ENCODE measurements at regions not wholly inside any gene's neighbourhood (a gene's known extent, or its start where the extent isn't known, plus 50 kb on each side); places are given as distances from the start of the nearest gene placed in this dataset.

- BruUV-seq (replicated peaks), result no TSS peak
- FAIRE-seq, result no peak
- intact Hi-C loops (cut with micrococcal nuclease), result no loop called here
Measured at GRCh38 chr6:165952514-165952913, 215.1 kb downstream of the TBXT start.

More at GRCh38 chr6:165952514-165952913, 215.1 kb downstream of the TBXT start:
- Histone ChIP-seq H3K27me3 (ENCODE audit: control insufficient read depth in 2 of 2, insufficient read depth in 2 of 2, low read length in 2 of 2) (no peaks in the 10 kb centered on the region), H3K4me2 (ENCODE audit: insufficient read depth, low read length) (no peak overlapping the region), H3K9me3 (replicated peaks; ENCODE audit: control insufficient read depth, insufficient read depth, low read length) (peaks cover 4% of the 10 kb centered on the region), H3K4me1 (ENCODE audit: control insufficient read depth, extremely low read depth, insufficient read depth, low read length) (no peaks in the 10 kb centered on the region), H3K9ac (replicated peaks; ENCODE audit: extremely low read depth, insufficient read depth, low read length) (no peak overlapping the region), H2AFZ (ENCODE audit: low read depth, low read length) (no peak overlapping the region), H3K4me3 (replicated peaks in 1 of 3; ENCODE audit: insufficient read depth in 1 of 3, low read depth in 1 of 3, low read length in 3 of 3) (no peak overlapping the region), H3K36me3 (ENCODE audit: control insufficient read depth in 2 of 2, extremely low read depth in 1 of 2, insufficient read depth in 2 of 2, low read length in 2 of 2) (no peaks in the 10 kb centered on the region), H3K27ac (ENCODE audit: insufficient read depth, low read depth, low read length) (no peak overlapping the region), H4K20me1 (replicated peaks; ENCODE audit: control insufficient read depth, extremely low read depth, insufficient read depth, low read length) (no peaks in the 10 kb centered on the region), H3K9me1 (replicated peaks; ENCODE audit: control insufficient read depth, extremely low read depth, insufficient read depth, low read length) (no peaks in the 10 kb centered on the region), H3K79me2 (ENCODE audit: control insufficient read depth, insufficient read depth, low read length) (no peaks in the 10 kb centered on the region)
- ChIA-PET CTCF (no interaction called here), POLR2A (no interaction called here)
- DNase-seq (ENCODE audit: low read depth, low spot score), result no peak
- TF ChIP-seq POLR2A (IDR thresholded peaks at IDR 0.05; ENCODE audit: low read depth, low read length), result no peak
- no peak for TF ChIP-seq GATA2 (IDR thresholded peaks at IDR 0.05; ENCODE audit: insufficient read depth, insufficient read length, low read depth, low read length)
- no peak for TF ChIP-seq EZH2 (IDR thresholded peaks at IDR 0.05; ENCODE audit: borderline replicate concordance, low read depth, low read length, severe bottlenecking)
- no peak for TF ChIP-seq FOS (IDR thresholded peaks at IDR 0.05; ENCODE audit: borderline replicate concordance, insufficient read depth, low read length)
- TF ChIP-seq POLR2AphosphoS5 (IDR thresholded peaks at IDR 0.05; ENCODE audit: insufficient read depth, low read depth, low read length), result no peak
- TF ChIP-seq MYC (IDR thresholded peaks at IDR 0.05; ENCODE audit: low read depth, low read length), result no peak
- TF ChIP-seq, protein P1, sequence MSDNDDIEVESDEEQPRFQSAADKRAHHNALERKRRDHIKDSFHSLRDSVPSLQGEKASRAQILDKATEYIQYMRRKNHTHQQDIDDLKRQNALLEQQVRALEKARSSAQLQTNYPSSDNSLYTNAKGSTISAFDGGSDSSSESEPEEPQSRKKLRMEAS (IDR thresholded peaks at IDR 0.05; ENCODE audit: insufficient read depth, insufficient read length), result no peak
- TF ChIP-seq, protein P2, sequence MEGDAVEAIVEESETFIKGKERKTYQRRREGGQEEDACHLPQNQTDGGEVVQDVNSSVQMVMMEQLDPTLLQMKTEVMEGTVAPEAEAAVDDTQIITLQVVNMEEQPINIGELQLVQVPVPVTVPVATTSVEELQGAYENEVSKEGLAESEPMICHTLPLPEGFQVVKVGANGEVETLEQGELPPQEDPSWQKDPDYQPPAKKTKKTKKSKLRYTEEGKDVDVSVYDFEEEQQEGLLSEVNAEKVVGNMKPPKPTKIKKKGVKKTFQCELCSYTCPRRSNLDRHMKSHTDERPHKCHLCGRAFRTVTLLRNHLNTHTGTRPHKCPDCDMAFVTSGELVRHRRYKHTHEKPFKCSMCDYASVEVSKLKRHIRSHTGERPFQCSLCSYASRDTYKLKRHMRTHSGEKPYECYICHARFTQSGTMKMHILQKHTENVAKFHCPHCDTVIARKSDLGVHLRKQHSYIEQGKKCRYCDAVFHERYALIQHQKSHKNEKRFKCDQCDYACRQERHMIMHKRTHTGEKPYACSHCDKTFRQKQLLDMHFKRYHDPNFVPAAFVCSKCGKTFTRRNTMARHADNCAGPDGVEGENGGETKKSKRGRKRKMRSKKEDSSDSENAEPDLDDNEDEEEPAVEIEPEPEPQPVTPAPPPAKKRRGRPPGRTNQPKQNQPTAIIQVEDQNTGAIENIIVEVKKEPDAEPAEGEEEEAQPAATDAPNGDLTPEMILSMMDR (IDR thresholded peaks at IDR 0.05; ENCODE audit: extremely low read depth in 1 of 2, insufficient read depth in 1 of 2, low read depth in 1 of 2, low read length in 2 of 2), result no peak
- no peak for TF ChIP-seq JUN (IDR thresholded peaks at IDR 0.05; ENCODE audit: borderline replicate concordance, insufficient read depth, insufficient read length, low read depth)
- dilution Hi-C loops (cut with MboI; ENCODE audit: extremely low pct_ligation_motif_present, low sequenced_read_pairs), result no loop called here

All from endothelial cell of umbilical vein (primary cell).